ENCODE measurements at regions not wholly inside any gene's neighbourhood (a gene's known extent, or its start where the extent isn't known, plus 50 kb on each side); places are given as distances from the start of the nearest gene placed in this dataset.

- TF ChIP-seq CTCF (conservative IDR thresholded peaks at IDR 0.05; ENCODE audit: control insufficient read depth, insufficient read depth, low read depth, low read length), result no peak
- DNase-seq (ENCODE audit: low read depth), result no peak
- no peak overlapping the region for H3K4me3 ChIP-seq (ENCODE audit: control insufficient read depth, low read depth, low read length)
These were observed 154.6 kb downstream of the PIK3R1 start for GRCh38 chr5:68370196-68370595.

GRCh38 chr5:68371607-68372006, 156.1 kb downstream of the PIK3R1 start:
- DNase-seq (ENCODE audit: low read depth), result no peak
- H3K4me3 ChIP-seq (ENCODE audit: control insufficient read depth, low read depth, low read length), result no peak overlapping the region
- no peak for TF ChIP-seq CTCF (conservative IDR thresholded peaks at IDR 0.05; ENCODE audit: control insufficient read depth, insufficient read depth, low read depth, low read length)

DNA sequence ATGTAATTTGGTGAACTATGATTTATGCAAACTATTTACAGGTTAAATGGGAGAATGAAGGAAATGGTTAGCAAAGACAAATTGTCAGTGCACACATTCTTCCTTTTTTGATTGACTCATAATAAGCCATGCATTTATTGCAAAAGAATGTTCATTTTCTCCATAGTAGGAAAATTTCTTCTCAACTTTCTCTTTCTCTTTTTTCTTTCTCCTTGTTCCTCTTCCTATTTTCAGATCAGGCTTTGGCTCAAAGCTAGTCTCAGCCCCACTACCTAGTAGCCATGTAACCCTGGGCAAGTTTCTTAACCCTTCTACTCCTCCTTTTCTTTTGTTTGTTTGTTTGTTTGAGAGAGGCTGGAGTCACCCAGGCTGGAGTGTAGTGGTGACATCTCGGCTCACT, 156.6 kb downstream of the PIK3R1 start:
- no peak for TF ChIP-seq CTCF (conservative IDR thresholded peaks at IDR 0.05; ENCODE audit: control insufficient read depth, insufficient read depth, low read depth, low read length)
- no peak for DNase-seq (ENCODE audit: low read depth)
- H3K4me3 ChIP-seq (ENCODE audit: control insufficient read depth, low read depth, low read length), result no peak overlapping the region

- DNase-seq (ENCODE audit: low read depth), result no peak
- H3K4me3 ChIP-seq (ENCODE audit: control insufficient read depth, low read depth, low read length), result no peak overlapping the region
- TF ChIP-seq CTCF (conservative IDR thresholded peaks at IDR 0.05; ENCODE audit: control insufficient read depth, insufficient read depth, low read depth, low read length), result no peak
These were observed 157.5 kb downstream of the PIK3R1 start for GRCh38 chr5:68373050-68373449.

DNA sequence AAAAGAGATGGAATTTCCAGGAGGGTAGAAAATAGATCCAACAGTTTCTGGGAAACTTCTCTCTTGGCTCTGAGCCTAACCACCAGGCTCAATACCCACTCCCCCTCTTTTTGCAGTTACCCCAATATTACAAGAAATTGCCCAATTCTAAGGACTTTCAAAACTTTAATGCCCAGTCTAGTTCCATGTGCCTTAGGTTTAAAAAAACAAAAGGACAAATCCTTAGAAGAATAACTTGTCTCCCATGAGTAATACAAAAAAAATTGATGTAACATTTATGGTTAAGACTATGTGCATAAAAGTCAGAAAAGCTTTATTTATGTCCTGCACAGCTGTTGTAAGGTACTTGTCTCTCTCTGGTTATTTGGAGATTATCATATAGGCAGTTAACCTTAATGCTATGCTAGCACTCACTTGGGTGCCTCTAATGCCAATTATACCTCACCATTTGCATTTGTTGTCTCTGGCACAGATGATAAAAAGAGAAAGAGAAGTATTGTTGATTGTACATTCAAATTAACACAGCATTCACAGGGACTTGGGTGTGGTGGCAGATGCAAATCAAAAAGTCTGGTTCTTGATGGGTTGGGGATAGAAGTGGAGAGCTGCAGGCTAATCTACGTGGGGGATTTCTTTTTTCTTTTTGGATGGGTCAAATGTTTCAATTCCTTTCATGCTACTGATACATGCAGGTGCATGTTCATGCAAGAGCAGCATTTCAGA, 159.4 kb downstream of the PIK3R1 start:
- TF ChIP-seq CTCF (conservative IDR thresholded peaks at IDR 0.05; ENCODE audit: control insufficient read depth, insufficient read depth, low read depth, low read length), result no peak
- H3K4me3 ChIP-seq (ENCODE audit: control insufficient read depth, low read depth, low read length), result no peak overlapping the region
- DNase-seq (ENCODE audit: low read depth), result no peak

DNA sequence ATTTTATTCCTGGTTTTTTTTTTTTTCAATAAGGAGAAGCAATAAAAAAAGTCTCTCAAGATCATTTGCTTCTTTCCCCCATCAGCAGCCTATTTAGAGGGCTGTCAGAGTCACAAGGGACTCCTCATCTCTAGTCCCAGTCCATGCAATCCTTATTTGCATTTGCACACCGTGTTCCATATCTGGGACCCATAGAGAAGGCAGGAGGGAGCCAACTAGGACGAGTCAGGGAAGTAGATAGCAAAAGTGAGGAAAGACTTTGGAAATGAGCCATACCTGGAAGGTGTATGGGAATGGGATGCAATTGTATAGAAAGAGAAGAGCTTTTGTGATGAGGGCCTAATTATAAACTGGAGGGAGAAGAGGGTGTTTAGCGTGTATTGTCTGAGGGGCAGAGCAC, 160.0 kb downstream of the PIK3R1 start:
- H3K4me3 ChIP-seq (ENCODE audit: control insufficient read depth, low read depth, low read length), result no peak overlapping the region
- DNase-seq (ENCODE audit: low read depth), result no peak
- TF ChIP-seq CTCF (conservative IDR thresholded peaks at IDR 0.05; ENCODE audit: control insufficient read depth, insufficient read depth, low read depth, low read length), result no peak

DNA sequence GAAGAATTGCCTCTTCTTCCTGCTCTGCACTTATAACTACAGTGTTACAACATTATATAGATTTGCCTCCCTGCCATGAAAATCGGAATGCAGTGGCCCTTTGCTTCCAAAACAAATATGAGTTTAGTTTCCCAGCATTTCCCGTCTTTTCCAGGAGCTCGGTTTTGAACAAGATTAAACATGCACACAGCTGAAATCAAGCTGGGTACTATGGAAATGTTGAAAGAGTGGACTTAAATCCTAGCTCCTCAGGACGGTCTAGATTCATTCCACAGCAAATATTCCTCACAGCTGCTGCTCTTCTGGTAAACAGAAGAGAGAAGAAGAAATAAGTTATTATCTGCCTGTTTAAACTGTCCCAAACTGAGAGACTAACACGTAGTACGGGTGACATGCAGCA, 161.4 kb downstream of the PIK3R1 start:
- no peak for DNase-seq (ENCODE audit: low read depth)
- H3K4me3 ChIP-seq (ENCODE audit: control insufficient read depth, low read depth, low read length), result no peak overlapping the region
- no peak for TF ChIP-seq CTCF (conservative IDR thresholded peaks at IDR 0.05; ENCODE audit: control insufficient read depth, insufficient read depth, low read depth, low read length)
